Putamen (tissue), 1 donor: ENCODE measurements at regions not wholly inside any gene's neighbourhood (a gene's known extent, or its start where the extent isn't known, plus 50 kb on each side); places are given as distances from the start of the nearest gene placed in this dataset.
"Not testable (repeated sequence)": the region's sequence is repeated elsewhere in the genome, so short reads cannot be mapped to it uniquely, and the experiment has no call there.

ENCODE experiments used
- DNase-seq: peaks from one replicate; pipeline ENCODE4 v3.0.0-alpha.2; 2016; ENCODE audit warnings: low spot score

GRCh38 chr6:16949716-16950115 is 152.1 kb upstream of the STMND1 start:
- no peak for DNase-seq

DNA sequence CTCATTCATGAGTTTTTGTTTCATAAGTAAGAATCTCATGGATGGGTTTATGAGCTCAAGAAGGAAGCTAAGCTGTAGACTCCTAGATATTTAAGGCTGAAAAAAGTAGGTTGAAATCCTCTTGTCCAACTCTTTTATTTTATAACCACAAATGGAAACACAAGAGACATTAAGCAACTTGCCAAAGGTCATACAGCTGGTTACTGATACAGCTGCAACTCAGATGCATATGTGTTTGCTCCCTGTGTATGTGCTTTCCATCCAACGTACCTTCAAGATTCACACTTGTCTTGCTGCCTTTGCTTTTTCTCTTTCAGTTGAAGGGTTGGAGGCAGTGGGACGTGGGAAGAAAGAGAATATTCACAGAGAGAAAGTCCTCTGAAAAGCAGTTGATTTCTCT is 153.5 kb upstream of the STMND1 start:
- DNase-seq = no peak

GRCh38 chr6:16947375-16948015 is 154.4 kb upstream of the STMND1 start:
- DNase-seq = no peak

GRCh38 chr6:16944596-16944995 is 157.3 kb upstream of the STMND1 start:
- DNase-seq = no peak

GRCh38 chr6:16939839-16940238 is 162.0 kb upstream of the STMND1 start:
- no peak for DNase-seq

DNA sequence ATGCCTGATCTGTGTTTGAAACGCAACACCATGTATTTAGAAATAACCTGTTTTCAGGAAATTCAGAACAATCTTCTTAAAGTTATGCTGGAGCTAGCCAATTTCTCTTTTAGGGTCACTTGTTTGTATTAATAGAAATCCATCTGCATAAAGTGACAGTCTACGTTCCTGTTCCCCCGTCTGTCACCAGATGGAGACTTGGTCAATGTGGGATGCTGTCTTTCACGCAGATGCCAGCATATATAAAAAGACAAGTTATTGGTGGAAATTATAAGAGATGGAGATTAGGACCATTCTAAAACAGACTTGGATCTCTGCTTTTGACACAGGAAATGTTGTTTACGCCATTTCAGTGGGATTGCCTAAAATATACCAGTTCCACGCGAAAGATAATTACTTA is 162.5 kb upstream of the STMND1 start:
- DNase-seq = no peak

- no peak for DNase-seq
These were observed 165.0 kb upstream of the STMND1 start for GRCh38 chr6:16936893-16937292.

GRCh38 chr6:16933961-16934360 is 167.9 kb upstream of the STMND1 start:
- DNase-seq = no peak

GRCh38 chr6:16933532-16933931 is 168.3 kb upstream of the STMND1 start:
- no peak for DNase-seq

DNA sequence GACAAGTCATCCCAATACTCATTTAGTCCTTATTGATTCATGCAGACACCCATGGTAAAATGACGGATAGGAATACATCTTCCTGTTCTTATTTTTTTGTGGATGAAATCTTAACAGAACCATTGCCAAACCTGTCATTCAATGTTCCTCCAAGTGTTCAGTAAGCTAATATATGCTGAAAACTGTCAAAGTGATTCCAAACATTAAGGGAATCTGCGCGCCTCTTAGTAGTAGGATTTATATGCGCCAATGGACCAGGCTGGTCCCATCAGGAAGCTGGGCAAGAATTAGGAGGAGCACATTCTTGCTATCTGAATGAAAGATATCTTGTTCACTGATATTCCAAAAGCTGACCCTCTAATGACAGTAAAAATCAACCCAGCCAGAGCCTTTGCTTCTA is 168.9 kb upstream of the STMND1 start:
- no peak for DNase-seq

GRCh38 chr6:16931079-16931478 is 169.8 kb upstream of the ATXN1 start:
- DNase-seq = not testable (repeated sequence)

GRCh38 chr6:16930432-16930831 is 169.2 kb upstream of the ATXN1 start:
- no peak for DNase-seq

DNA sequence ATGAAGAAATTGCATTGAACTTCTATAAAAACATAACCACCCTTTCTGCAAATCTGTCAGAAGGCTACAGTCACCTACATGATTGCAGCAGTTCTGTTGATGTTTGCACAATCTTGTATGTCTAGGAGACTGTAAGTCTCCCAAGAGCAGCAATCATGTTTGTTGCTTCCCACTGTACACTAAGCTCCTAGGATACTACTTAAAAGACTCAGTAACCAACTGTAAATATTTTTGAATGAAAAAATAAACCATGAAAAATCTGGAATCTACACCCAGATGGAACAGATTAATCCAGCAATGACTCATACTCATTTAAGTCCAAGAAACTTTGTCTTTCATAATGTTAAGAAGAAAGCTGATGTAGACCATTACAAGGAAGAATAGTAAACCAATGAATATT is 168.5 kb upstream of the ATXN1 start:
- DNase-seq = no peak

DNA sequence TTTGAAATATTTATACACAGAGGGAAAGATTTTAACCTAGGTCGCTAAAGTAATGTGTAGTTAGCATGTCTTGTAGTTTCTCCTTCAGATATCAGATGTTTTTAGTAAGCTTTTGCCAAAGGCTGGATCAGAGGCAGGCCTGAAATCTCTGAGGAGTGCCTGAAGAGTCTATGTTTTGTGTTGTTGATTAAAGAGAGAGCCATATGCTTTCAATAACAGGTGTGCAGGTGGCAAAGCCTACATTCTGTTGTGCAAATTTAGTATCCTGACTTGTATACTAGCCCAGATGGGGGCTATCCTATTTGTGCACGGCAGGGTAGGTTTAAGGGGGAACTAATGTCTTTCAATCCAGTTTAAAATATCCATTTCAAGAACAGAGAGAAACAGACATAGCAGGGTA is 167.1 kb upstream of the ATXN1 start:
- no peak for DNase-seq

GRCh38 chr6:16927205-16927604 is 165.9 kb upstream of the ATXN1 start:
- no peak for DNase-seq

GRCh38 chr6:16925461-16925860 is 164.2 kb upstream of the ATXN1 start:
- DNase-seq = no peak

DNA sequence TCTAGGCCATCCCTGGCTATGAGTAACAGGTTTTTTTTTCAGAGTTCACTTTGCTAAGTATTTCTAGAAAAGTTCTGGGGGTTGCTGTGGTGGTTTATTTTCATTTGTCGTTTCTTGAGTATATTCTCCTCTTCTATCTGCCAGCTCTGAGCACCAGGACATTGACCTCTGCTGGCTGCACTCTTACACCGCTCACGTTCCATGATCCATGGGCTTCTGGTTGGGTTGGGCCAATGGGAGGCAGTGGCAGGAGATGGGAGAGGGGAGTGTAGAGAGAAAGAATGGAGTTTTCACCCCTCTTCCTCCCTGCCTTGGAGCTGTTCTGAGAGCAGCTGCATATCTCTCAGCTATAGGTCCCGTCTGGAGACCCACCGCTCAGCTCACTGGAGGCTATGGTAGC is 161.0 kb upstream of the ATXN1 start:
- no peak for DNase-seq

GRCh38 chr6:16921399-16922110 is 160.3 kb upstream of the ATXN1 start:
- no peak for DNase-seq

DNA sequence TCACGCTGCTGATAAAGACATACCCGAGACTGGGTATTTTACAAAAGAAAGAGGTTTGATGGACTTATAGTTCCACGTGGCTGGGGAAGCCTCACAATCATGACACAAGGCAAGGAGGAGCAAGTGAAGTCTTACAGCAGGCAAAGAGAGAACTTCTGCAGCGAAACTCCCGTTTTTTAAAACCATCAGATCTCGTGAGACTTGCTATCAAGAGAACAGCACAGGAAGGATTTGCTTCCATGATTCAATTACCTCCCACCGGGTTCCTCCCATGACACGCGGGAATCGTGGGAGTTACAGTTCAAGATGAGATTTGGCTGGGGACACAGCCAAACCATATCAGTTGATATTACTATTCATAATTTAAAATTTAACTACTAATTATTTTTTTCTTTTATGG is 157.3 kb upstream of the ATXN1 start:
- no peak for DNase-seq

DNA sequence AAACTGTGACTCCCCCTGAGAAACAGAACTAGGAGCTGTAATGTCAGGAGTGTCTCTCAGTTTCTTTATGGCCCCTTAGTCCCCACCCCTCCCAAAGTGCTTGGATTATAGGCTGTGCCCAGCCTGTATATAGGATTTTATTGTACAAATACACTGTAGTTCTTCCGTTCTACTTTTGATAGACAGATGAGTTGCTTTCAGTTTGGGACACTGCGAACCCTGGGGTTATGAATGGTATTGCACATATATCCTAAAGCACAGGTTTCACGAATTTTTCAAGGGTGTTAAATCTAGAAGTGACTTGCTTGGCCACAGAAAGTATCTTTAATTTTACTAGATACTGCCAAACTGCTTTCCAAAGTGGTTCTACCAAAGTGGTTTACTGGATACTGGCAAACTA is 152.9 kb upstream of the ATXN1 start:
- DNase-seq = no peak

- DNase-seq = no peak
These were observed 151.5 kb upstream of the ATXN1 start for GRCh38 chr6:16912756-16913155.

DNA sequence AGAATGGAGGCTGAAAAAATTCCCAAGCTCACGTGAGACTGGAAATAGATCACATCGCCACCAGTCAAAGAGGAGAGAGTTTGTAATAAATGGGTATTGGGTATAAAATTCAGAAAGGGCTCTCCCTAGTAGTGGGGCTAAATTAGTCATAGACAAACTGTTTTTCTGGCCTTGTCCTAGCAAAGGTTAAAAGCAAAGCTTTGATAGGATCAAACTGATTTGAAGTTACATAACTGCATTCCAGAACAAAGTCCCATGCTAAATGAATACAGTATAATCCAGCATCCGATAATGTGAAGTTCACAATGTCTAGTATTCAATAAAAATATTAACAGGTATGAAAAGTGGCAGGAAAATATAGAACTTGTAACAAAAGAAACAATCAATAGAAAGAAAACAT is 149.8 kb upstream of the ATXN1 start:
- no peak for DNase-seq

GRCh38 chr6:16909658-16910360 is 148.5 kb upstream of the ATXN1 start:
- DNase-seq = no peak
